Dermis microvascular lymphatic vessel endothelial cell (primary cell): ENCODE measurements at regions not wholly inside any gene's neighbourhood (a gene's known extent, or its start where the extent isn't known, plus 50 kb on each side); places are given as distances from the start of the nearest gene placed in this dataset.

Experiments
- DNase-seq, 2 donors: peaks; one replicate each; pipeline versions ENCODE4 v3.0.0 to v3.0.0-alpha.2; 2010; ENCODE audit warnings: low read depth in 2 of 2

DNA sequence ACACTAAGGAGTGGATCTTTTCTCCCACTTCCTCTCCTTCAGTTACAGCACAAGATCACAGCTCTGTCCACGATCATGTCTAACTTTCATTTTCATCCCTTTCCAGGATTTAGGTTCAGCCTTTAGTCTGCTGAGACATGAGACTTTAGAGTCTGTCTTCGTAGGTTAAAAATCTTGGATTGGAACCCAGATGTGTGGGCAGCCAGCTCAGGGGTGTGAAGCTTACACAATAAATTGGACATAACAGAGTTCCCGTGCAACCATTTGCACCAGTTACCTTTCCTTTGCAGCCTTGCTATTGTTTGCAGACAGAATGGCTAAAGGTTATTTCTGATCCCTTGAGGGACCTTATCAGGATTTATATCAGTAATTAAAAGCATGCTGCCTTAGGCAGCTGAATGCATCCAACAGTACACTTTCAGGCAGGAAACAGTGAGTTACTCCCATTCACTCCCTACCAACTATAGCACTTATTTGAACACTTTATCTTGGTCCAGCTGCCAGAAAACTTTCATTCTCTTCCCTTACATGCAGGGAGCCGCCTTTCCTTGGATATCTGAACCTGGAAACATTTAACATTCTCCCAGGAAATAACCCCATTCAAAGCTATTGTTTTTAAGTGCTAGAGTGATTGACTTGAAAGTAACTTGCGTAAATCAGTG is 87.3 kb downstream of the TMEM100 start:
- peak in 1 of 2 donors; percentile 10 for DNase-seq

DNA sequence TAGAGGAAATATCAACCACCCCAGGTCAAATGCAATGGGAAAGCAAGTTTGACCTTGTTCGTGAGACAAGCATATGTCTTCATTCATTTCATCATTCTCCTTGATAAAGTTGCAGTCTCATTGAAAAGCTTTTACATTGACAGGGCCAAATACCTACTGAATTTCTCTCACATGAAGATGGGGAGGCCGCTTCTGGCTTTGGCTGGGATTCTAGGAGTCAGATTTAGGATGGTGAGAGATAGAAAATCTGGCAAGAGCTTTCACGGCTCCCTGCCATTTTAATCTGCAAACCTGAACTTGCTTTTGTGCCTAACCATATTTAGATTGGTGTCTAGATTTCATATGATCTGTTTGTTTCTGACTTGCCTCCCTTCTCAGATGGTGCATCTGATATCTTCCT is 88.0 kb downstream of the TMEM100 start:
- no peak for DNase-seq

DNA sequence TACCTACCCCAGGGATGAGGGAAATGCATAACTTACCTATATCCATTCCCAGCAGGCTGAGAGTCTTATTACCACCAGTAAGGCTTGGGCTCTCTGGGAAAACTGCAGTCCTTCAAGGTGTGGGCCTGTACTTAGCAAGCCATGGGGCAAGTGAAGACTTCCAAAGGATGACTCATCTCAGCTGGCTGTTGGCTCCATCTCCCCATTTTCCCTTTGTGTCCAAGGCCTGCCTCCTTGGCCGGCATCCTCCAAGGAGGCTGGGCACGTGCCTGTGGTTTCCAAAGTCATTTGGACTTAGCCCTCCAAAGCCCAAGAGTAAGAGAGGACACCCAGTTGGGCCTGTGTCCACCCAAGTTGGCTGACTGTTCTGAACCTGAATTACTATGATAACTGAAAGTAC is 89.8 kb downstream of the TMEM100 start:
- no peak for DNase-seq

DNA sequence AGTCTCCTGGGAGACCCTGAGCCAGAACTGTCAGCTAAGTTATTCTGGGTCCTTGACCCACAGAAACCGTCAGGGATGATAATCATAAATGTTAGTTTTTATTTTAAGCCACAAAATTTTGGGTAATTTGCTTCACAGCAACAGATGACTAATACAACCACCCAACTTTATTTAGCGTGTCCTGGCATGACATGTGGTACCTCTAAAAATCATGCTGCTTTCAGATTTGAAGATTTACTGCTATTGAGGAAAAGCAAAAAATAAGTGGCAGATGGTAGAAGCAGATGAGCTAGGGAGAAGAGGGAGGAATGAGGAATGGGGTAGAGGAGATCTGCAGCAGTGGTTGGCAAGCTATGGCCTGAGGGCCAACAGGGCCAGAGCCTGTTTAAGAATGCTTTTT is 90.4 kb downstream of the TMEM100 start:
- no peak for DNase-seq

DNA sequence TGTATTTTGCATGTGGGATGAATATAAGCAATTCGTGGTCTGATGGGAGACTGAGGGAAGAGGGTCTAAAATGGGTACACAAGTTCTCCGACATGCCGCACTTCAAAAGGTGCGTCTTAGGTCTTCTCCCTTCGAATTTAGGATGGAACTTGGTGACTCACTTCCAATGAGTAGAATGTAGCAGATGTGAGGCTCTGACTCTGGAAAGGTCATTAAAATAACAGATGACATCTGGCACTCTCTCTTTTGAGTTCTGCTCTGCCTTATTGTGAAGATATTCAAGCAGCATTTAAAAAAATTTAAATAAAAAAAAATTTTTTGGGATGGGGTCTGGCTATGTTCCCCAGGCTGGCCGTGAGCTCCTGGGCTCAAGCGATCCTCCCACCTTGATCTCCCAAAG is 92.7 kb downstream of the TMEM100 start:
- no peak for DNase-seq

DNA sequence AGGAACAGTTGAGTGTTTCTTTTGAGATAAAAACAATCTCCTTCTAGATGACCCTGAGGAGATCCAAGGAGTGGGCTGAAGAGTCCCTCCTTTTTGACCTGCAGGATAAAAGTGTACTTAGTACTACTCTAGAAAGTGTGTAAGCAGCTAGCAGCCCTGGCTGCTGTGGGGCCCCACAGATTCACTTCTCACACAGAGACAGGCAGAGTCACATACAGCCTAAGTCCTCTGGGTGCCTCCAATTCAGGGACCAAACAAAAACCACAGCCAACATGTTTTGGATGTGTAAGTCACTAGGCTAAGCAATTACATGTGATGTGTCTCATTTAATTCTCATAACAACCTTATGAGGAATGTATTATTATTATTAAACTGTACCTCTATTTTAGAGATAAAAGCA is 97.1 kb downstream of the TMEM100 start:
- no peak for DNase-seq

DNA sequence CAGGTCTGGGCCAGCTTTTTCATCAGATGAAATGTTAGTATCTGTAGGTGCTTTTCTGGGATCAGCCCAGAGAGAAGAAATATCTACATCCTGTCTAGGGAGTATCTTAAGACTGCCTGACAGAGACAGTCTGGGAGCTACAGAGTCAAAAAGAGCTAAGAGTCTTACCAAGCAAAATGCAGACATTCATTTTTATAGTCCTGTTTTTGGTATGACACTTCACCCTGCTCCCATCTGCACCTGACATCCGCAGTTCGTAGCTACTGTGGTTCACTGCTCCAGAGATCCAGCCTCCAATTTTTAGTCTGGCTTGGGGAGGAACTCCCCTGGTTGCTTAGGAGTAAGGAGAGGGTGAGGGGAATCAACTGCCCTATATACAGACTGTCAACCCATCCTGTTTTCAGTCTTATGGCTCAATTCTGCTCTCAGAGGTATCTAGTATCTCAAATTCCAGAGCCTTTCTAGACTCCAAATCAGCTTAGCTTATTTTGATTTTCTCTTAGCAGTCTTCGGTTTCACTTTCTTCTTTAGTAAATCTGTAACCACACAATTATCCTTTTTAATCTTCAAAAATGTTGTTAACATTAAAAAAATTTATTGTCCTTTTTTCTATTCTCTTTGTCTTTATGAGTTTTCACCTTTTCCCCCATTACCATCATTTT is 97.8 kb downstream of the TMEM100 start:
- DNase-seq, result no peak

DNA sequence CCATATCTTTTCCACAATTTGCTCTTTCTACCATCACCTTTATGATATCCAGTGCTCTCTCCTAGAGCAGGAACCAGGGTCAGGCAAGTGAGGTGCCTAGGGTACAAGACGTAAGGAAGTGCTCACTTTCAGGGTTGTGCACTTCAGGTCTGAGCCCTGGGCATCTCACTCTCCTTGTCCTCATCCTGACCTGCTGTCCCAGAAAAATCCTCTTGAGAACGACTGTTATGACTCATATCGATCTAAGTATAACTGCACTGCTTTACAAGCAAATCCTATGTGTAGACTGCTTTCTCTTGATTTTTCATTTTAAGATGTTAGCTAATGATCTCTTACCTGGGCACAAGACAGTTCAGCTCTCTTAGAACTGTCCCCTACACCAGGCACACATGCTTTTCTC is 100.1 kb downstream of the TMEM100 start:
- no peak for DNase-seq

DNA sequence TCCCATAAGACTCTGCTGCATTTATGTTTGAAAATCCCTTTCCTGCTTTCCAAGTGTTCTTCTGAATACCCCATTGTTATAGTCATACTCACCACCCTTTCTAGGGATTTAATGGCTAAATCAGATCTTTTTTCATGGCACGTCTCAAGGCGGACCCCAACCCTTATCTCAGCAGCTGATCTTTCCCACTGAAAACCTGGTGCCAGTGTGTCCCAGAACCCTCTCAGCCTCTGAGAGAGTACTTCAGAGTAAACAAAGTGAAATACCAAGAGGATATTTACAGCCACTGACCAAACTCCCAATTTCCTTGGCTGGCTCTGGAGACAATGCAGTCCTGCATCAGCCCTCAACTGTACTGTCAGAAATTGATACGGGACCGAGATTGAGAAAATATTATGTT is 101.7 kb downstream of the TMEM100 start:
- no peak for DNase-seq

DNA sequence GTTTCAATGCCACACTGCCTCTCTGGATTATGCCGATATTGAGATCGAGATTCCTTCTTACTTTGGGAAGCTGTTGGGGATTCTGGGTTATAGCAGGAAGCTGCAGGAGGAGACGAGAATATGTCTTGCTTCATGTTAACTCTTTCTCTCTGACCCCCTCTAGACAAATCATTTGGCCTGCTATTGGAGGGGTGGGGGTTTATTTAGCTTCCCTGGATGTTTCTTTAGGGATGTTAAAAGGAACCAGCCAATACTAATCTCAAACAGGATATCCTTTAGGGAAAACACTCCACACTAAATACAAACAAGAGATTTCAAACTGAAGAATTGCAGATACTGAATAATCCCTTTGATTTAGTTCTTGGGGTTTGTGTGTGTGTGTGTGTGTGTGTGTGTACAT is 102.6 kb downstream of the TMEM100 start:
- DNase-seq, result no peak

DNA sequence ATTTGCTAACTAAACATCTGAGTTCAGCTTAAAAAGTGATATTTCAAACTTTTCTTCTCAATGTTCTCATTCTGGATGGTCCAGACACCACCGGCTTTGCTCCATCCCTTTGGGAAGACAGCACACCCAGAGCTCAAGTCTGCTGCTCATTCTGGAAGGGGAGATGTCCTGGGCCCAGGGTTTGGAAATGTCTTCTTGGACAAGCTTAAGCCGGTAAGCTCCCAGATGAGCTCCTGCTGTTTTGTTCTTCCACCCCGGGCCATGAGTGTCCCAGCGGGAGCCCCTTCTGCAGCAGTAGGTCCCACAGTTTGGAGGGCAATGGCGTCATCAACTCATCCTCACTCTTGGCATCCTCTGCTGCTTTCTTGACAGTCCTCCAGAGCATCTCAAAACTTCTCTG is 105.2 kb downstream of the TMEM100 start:
- no peak for DNase-seq

DNA sequence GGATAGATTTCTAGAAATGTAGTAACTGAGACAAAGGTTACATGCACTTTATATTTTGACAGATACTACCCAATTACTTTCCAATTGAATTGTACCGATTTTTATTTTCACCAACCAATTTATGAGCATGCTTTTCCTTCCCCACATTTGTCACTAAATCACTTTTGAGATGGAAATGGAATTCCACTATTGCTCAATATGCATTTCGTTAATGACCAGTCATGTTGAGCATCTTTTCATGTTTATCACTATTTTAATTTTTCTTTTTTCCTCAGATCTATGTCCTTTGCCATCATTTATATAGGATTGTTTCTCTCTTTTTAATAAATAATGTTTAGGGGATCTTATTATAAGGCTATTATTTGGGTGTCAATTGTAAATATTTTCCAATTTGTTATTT is 102.8 kb upstream of the SMIM36 start:
- DNase-seq, result no peak

DNA sequence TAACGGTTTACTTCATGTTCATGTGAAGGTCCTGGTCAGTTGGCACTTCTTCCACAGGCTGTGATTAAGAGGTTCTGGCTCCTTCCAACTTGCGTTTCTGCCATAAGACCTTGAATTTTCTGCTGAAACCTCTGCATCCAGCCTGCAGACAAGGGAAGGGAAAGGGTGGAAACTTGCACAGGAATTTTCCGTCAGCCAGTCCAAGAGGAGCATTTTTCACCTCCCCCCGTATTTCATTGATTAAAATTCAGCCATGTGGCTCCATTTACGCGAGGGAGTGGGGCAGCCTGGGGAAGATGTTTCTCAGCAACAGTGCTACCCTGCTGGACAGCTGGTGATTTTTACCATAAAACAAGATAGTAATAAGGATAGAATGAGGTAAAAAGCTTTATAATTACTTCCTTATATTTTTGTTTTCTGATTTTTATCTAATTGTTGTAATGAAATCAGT is 101.5 kb upstream of the SMIM36 start:
- DNase-seq, result no peak

DNA sequence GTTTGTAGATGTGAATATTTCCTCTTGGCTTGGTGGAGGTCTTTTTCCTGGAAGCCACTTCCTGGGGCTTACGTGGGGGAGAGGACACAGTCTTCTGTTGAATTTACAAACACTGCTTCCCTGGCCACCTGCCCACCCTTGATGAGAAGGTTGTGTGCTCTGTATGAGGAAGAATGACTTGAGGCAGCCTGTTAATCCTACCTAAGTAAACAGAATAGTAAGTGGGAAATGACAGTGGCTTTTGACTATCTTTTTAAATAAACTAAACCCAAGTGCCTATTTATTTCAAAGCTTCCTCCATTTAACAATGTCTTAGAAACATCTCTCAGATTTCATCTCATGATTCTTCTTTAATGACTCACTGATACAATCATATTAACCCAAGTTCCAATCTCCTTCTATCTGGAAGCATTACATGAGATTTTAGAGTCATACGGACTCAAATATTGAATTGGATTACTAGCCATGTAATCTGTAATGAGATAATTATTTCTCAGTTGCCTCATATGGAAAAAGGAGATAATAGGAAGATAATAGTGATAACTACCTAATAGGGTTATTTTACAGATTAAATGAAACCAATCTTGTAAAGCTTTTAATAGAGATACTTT is 96.6 kb upstream of the SMIM36 start:
- no peak for DNase-seq

DNA sequence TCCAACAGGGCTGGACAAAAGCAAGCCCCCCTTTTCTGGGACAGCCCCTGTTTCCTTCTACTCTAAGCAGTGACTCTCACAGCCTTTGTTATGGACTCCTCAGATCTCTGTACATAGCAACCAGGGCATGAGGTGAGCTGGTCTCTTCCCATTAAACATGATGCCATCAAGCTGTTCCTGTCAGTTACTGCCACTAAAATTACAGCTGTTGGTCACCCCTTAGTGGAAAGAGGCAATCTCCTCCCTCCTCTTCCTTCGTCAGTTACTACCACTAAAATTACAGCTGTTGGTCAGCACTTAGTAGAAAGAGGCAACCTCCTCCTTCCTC is 95.2 kb upstream of the SMIM36 start:
- DNase-seq, result no peak

DNA sequence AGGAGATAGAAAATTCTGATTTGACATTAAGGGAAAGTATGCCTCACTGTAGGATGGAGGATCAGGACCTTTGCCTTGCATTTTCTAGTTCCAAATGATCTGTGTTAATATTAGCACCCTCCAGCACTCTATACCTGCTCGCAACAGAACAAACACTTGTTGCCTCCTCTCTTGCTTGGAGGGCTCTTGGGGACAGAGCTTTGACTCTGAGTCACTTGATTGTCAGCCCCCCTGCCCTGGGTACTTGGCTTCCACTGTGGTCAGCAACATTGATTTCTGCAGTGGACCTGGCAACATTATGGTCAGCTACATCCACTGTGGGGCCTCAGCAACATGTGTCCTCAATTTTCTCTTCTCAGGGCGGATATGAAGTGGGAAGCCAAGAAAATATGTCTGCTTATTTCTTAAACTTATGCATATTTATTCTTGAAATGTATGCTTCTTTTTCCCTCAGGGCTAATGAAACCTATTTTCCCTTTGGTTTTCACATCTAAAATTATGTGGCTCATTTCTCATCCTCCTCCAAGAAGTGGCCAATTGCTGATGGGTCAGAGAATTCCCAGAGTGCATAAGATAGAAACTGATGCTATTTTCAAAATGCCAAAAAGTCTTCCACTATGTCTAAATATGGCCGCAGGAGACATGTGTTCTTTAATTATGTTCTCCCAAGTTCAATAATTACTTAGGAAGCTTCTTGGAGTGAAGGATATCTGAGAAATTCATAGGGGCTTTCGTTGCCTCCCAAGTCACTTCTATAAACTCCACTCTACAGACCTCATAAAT is 94.6 kb upstream of the SMIM36 start:
- no peak for DNase-seq

DNA sequence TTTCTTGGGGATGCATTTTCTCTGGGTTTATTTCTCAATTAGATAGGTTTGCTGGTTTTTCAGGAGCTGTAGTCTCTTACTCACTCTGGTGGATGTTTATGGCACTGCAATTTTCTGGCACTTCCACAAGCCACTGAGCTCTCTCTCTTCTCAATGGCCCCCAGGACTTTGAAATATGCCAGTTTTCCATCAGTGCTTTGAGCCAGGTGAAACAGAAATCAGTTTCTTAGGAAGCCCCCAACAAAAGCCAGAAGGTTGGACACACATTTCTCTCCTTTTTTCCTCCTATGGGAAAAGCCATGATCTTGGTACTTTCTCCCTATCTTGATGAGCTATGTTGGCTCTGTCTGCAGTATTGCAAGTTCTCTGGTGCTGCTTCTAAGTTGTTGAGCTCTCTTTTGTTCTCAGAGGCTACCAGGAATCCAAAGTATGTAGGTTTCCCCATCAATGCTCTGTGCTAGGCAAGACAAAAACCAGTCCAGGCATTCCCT is 90.7 kb upstream of the SMIM36 start:
- DNase-seq, result peak; percentile 59 to 64

DNA sequence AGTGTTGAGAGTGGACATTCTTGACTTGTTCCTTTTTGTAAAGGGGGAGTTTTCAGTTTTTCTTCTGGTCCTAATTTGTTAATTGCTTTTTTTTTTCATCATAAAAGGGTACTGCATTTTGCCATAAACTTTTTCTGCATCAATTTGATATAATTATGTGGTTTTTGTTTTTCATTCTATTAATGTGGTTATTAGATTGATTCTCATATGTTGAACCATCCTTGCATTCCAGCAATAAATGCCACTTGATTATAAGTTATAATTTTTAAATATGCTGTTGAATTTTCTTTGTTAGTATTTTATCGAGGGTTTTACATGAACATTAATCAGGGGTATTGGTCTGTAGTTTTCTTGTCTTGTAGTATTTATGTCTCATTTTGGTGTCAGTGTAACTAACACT is 87.2 kb upstream of the SMIM36 start:
- no peak for DNase-seq

DNA sequence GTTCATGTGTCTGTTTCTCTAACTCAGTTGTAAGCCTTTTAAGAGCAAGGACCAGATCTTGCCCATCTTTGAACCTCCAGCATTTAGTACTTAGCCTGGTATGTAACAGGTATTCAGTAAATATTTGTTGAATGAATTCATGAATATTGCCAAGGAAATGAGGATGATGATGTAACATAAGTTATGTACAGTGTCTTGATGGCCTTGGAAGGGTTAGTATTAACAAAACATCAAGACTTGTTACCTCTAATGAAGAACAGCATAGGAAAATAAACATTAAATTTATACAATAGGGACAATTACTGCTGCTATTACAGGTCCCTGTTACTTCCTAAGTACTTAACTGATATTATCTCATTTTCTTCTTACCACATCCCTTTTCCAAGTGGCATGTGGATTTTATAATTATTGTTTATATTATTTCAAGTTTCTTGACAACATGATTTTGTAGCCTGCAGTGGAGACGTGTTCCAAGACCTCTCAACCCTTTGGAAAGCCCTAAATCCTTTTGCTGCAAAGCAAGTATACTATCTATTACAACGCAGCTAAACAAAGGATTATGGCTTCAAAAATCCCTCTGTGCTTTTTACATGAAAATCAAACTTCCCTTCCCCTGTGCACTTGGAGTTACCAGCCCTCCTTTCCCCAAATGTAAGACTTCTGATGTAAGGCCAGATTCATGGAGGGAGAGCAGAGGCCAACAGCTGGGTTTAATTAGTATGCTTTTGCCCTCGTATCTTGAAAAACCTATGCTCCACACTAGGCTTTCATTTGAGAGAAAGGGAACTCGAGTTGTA is 77.4 kb upstream of the SMIM36 start:
- peak in 1 of 2 donors; percentile 44 for DNase-seq

DNA sequence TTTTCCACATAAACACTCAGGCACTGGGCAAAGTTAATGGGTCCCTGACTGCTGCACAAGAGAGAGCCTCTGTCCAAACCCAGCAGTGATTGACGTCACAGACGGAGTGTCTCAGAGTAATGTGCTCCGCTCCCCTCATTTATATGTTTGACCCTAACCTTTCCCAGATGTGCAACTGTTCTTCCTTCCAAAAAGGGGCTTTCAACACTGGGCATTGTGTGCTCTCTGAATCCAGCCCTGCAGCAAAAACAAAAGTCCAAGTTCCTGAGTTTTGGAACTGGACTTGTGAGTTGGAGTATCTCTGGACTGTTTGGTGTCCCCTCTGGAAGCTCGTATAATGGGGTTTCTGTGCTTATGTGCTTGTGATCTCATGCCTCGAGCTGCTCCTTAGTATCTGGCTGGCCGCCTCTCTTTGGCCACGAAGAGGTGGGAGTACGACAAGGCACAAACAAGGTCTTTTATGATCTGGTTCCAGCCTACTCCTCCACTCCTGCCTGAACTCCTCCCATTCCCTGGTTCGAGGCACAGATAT is 76.4 kb upstream of the SMIM36 start:
- peak in 1 of 2 donors; percentile 63 for DNase-seq

DNA sequence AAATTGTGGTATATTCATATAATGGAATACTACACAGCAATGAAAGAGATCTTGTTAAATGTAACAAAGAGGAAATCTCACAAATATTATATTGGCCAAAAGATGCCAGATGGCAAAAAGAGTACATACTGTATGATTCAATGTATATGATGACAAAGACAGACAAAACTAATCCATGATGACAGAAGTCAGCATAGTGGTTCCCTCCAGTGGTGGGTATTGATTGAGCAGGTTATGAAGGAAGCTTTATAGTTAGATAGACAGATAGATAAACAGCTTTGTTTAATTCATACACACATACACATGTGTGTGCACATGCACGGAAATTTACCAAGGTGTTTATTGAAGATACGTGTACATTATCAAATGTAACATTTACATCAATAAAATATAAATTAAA is 74.4 kb upstream of the SMIM36 start:
- DNase-seq, result no peak
